GM21717 (cell line): ENCODE measurements at regions not wholly inside any gene's neighbourhood (a gene's known extent, or its start where the extent isn't known, plus 50 kb on each side); places are given as distances from the start of the nearest gene placed in this dataset.
"Not testable (repeated sequence)": the region's sequence is repeated elsewhere in the genome, so short reads cannot be mapped to it uniquely, and the experiment has no call there.

Source experiments
- ATAC-seq: cut with Tn5 transposase; IDR thresholded peaks from one replicate; pipeline ENCODE4 v1.9.1; 2021; ENCODE audit warnings: mild to moderate bottlenecking, moderate library complexity; ENCODE audit not compliant: unreplicated experiment

DNA sequence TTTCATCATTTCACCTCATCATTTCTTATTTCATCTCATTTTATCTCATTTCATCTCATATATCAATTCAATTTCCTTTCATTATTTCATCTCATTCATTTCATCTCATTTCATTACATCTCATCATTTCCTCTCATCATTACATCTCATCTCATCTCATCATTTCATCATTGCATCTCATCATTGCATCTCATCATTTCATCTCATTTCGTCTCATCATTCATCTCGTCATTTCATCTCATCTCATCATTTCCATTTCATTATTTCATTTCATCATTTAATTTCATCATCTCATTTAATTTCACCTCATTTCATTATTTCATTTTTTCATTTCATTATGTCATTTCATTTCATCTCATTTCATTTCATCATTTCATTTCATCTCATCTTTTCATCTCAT lies 168.5 kb upstream of the FAM72C start:
- ATAC-seq, result not testable (repeated sequence)

DNA sequence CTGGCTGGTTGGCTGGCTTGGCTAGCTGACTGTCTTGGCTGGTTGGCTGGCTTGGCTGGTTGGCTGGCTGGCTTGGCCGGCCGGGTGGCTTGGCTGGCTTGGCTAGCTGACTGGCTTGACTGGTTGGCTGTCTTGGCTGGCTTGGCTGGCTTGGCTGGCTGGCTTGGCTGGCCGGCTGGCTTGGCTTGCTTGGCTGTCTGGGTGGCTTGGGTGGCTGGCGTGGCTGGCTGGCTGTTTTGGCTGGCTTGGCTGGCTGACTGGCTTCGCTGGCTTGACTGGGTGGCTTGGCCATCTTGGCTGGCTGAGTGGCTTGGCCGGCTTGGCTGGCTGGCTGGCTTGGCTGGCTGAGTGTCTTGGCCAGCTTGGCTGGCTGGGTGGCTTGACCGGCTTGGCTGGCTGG lies 133.2 kb upstream of the FAM72C start:
- ATAC-seq, result not testable (repeated sequence)

DNA sequence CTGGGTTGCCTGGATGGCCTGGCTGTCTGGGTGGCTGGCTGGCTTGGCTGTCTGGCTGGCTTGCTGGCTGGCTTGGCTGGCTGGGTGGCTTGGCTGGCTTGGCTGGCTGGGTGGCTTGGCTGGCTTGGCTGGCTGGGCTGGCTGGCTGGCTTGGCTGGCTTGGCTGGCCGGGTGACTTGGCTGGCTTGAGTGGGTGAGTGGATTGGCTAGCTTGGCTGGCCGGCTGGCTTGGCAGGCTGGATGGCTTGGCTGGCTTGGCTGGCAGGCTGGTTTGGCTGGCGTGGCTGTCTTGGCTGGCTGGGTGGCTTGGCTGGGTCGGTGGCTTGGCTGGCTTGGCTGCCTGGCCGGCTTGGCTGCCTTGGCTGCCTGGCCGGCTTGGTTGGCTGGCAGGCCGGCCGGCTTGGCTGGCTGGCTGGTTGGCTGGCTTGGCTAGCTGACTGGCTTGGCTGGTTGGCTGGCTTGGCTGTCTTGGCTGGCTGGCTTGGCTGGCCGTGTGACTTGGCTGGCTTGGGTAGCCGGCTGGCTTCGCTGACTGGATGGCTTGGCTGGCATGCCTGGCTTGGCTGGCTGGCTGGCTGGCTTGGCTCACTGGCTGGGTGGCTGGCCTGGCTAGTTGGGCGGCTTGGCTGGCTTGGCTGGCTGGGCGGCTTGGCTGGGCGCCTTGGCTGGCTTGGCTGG lies 132.4 kb upstream of the FAM72C start:
- not testable (repeated sequence) for ATAC-seq

DNA sequence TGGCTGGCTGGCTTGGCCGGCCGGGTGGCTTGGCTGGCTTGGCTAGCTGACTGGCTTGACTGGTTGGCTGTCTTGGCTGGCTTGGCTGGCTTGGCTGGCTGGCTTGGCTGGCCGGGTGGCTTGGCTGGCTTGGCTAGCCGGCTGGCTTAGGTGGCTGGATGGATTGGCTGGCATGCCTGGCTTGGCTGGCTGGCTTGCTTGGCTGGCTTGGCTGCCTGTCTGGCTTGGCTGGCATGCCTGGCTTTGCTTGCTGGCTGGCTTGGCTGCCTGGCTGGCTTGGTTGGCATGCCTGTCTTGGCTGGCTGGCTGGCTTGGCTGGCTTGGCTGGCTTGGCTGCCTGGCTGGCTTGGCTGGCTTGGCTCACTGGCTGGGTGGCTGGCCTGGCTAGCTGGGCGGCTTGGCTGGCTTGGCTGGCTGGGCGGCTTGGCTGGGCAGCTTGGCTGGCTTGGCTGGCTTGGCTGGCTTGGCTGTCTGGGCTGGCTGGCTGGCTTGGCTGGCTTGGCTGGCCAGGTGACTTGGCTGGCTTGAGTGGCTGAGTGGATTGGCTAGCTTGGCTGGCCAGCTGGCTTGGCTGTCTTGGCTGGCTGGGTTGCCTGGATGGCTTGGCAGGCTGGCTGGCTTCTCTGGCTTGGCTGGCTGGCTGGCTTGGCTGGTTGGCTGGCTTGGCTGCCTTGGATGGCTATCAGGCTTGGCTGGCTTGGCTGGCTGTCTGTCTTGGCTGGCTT lies 131.5 kb upstream of the FAM72C start:
- ATAC-seq, result not testable (repeated sequence)

DNA sequence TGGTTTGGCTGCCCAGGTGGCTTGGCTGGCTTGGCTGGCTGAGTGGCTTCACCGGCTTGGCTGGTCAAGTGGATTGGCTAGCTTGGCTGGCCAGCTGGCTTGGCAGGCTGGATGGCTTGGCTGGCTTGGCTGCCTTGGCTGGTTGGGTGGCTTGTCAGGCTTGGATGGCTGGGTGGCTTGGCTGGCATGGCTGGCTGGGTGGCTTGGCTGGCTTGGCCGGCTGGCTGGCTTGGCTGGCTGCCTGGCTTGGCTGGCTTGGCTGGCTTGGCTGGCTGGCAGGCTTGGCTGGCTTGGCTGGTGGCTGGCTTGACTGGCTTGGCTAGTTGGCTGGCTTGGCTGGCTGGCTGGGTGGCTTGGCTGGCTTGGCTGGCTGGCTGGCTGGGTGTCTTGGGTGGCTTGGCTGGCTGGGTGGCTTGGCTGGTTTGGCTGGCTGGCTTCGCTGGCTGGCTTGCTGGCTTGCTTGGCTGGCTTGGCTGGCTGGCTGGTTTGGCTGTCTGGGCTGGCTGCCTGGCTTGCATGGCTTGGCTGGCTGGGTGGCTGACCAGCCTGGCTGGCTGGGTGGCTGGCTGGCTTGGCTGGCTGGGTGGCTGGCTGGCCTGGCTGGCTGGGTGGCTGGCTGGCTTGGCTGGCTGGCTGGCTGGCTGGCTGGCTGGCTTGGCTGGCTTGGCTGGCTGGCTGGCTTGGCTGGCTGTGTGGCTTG lies 130.4 kb upstream of the FAM72C start:
- ATAC-seq, result not testable (repeated sequence)

DNA sequence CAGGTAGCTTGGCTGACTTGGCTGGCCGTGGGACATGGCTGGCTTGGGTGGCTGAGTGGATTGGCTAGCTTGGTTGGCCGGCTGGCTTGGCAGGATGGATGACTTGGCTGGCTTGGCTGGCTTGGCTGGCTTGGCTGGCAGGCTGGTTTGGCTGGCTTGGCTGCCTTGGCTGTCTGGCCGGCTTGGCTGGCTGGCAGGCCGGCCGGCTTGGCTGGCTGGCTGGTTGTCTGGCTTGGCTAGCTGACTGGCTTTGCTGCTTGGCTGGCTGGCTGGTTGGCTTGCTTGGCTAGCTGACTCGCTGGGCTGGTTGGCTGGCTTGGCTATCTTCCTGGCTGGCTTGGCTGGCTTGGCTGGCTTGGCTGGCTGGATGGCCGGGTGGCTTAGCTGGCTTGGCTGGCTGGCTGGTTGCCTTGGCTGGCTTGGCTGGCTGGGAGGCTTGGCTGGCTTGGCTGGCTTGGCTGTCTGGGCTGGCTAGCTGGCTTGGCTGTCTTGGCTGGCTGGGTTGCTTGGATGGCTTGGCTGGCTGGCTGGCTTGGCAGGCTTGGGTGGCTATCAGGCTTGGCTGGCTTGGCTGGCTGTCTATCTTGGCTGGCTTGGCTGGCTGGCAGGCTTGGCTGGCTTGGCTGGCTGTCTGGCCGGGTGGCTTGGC lies 129.7 kb upstream of the FAM72C start:
- no peak for ATAC-seq

DNA sequence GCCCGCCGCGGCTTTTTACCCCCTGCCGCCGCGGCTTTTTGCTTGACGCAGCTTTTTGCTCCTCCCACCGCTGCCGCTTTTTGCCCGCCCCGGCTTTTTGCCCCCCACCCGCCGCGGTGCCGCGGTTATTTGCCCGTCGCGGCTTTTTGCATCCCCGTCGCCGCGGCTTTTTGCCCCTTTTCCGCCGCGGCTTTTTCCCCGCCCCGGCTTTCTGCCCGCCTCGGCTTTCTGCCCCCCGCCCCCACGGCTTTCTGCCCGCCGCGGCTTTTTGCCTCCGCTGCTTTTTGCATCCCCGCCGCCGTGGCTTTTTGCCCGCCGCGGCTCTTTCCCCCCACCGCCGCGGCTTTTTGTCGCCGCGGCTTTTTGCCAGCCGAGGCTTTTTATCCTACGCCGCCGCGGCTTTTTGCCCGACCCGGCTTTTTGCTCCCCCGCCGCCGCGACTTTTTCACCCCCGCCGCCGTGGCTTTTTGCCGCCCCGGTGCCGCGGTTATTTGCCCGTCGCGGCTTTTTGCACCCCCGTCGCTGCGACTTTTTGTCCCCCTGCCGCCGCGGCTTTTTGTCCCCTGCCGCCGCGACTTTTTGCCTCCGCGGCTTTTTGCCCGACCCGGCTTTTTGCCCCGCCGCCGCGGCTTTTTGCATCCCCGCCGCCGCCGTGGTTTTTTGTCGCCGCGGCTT lies 105.5 kb upstream of the FAM72C start:
- not testable (repeated sequence) for ATAC-seq

DNA sequence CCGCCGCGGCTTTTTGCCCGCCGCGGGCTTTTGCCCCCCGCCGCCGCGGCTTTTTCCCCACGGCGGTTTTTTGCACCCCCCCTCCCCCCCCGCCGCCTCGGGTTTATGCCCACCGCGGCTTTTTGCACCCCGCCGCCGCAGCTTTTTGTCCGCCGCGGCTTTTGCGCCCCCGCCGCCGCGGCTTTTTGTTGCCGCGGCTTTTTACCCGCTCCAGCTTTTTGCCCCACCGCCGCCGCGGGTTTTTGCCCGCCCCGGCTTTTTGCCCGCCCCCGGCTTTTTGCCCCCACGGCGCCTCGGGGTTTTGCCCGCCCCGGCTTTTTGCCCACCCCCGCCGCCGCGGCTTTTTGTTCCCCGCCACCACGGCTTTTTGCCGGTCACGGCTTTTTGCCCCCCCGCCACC lies 104.9 kb upstream of the FAM72C start:
- not testable (repeated sequence) for ATAC-seq

DNA sequence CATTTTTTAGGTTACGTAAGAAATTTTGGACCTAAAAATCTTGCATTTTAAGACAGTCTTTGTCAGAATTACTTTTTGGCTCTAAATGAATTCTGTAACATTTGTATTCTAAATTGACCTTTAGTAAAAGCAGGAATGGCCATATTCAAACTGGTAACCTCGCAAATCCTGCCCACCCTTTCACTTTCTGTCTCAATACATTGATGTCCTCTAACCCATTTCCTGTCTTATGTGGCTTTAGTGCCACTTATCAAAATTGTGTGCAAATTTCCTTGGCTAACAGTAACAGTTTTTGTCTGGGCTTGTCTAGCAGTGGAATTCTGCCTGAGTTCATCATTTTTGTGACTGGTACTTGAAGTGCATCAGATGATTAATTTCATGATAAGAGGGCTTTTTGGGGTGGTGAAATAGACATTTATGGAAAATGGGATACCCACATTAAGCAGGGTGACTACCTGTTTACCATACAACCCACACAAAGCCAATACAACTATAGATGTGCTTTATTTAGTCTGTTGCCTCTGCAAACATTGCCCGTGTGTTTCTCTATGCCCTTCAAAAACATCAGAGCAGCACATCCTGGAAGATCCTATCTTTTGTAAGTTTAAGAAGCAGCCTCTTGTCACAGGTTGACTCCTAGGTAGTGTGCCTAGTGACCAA lies 98.7 kb upstream of the FAM72C start:
- not testable (repeated sequence) for ATAC-seq

DNA sequence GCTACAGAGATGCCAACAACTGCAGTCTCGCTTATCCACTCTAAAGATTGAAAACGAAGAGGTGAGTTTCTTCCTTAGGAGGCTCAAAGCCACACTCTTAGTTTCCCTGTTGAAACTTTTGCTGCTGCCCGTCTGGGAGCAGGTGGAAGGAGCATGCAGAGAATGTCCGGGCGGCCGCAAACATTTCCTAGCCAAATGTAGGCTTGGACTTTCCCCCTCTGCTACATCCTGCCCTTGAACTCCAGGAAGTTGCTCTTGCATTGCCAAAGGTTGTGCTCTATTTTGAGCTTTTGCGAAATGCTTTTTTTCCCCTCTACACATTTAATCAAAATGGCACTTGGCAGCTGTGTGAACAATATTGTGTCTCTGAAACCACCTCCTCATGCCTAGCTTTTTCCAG lies 95.3 kb upstream of the FAM72C start:
- not testable (repeated sequence) for ATAC-seq

DNA sequence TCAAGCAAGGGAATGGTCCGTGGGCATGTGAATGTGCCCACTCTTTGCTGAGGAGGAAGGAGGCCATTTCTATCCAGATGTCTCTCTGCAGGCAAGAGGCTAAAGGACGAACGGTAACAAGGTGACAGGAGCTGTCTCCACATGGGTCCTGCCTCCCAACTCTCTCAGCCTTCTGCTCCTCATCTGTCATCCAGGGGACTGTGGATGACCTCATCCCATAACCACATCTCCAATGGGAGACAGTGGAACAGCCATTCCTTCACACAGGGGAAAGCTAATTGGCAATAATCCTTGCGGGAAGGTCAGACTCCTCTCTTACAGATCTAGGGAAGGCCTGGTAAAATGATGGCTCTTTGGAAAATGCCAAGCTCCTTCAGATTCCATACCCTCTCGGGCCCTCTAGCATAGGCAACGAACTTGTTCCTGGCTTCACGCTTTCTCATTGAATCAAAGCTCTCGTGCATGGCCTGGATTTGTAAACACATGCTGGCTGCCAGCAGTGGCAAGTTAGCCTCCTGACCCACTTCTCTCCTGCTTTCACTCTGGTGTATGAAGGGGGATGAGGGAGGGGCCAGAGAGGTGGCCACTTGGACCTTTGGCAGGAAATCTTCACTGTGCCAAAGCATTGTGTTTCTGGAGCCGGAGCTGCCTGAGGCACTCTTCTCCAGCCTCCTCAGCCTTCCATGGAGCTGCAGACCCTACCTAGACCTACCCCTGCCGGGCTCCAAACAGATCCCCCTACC lies 94.5 kb upstream of the FAM72C start:
- ATAC-seq, result not testable (repeated sequence)

DNA sequence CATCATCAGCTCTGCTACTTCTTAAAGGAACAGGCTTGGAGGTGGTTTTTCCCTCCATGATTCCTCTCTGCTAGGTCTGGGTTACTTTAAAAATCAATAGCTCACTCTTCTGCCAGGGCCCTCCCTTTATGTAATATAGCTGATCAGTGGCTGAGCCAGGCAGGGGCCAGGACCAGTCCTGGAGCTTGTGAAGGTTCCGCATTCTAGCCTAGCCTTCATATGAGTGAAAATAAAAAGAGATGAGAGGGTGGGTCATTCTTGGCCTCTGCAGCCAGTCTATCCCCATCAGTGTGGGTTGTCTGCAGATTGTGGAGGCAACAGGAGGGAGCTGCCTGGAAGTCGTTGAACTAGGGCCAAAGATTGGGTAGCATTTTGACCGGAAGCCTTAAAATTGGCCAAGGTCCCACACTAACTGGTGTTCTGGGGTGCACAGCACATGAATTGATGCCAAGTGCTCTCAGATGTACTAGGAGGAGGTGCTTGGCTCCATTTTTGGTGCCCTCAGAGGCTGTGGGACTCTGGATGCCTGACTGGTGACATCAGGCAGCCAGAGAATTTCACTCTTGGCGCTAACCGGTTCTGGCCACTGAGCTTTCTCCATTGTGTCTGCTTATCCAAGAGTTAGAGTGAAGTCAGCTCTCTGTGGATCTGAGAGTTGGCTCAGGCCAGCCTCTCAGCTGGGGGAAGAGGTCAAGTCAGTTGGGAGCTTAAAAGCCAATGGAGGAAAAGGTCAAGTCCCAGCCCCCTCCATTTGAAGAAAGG lies 93.7 kb upstream of the FAM72C start:
- ATAC-seq, result not testable (repeated sequence)

DNA sequence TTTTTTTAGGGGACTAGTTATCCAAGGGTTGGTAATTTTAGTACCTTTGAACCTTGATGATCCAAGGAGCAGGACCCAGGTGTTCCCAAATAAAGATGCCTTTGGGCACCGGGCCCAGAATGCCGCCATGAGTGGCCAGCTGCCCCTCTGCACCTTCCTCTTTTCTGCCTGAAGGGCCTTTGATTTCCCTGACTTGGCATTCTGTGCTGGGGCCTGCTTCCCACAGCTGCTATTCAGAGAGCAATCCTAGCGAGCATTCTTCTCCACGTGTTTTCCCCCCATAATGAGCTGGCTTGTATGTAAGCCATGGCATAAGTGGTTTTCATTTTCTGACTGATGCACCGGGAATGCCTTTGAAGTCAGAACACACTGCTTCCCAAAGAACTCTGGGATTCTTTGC lies 77.6 kb upstream of the FAM72C start:
- not testable (repeated sequence) for ATAC-seq

DNA sequence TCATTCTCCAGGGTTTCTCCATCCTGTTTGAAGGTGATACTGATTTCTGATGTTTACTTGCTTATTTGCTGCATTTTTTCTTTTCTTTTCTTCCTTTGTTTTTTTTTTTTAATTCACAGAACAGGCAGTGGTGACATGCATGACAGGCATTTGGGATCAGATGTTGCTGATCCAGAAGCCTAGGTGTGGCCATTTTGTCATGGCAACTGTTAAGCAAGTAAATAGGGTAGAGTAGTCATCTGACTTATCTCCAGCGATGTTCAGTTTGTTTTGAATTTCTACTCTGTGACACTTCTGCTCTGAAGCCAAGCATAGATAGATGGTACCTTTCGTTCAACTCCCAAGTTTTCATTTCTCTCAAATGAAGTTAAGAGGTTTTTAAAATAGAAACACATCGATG lies 74.9 kb upstream of the FAM72C start:
- ATAC-seq, result not testable (repeated sequence)

DNA sequence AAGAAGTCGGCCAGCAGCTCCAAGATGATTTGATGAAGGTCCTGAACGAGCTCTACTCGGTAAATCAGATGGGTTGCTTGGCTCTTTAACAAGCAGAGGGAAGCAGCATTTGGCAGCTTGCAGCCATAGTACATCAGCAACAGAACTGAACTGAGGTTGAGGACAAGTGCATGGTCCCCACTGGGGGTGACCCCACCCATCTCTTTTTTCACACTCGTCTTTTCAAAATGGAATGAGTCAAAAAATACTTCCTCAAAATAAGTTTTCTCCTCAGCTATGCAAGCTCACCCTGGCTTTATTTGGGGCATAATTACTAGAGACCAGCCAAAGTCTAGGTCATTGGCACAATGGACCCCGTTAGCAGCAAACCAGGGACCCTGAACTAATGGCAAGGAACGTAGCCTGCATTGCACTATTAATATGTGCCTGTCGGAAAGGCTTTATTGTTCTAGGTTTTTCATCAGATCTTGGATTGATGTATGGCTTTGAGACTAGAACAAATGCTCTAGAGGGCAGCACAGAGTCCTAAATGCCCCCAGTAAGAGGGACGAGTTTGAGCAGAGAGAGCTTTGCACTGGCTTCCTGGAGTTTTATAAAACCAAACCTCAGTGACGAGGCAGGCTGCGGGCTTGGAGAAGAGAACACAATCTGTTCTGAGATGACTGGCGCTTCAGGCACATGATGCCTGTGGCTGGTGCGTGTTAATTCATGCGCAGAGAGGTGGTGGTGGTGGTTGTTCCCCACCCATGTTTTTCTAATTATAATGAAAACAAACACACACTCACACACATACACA lies 74.2 kb upstream of the FAM72C start:
- ATAC-seq, result not testable (repeated sequence)

DNA sequence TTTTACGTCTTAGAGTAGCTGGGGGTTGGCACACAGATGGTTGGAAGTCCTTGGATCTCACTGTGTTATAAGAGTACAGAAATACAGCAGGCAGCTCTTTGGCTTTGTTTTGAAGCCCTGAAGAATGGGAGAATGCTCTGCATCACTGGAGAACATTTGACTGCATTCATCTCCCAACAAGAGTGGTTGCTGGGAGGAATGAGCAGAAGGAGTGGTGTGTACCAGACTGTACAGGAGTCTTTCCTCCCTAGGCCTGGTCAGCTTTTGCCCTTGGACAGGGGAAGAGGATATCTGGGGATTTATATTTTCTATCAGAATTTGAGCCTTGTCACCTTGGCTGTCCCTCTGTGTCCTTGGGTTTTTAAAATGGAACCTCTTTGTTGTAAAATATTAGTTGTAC lies 70.5 kb upstream of the FAM72C start:
- ATAC-seq, result not testable (repeated sequence)

DNA sequence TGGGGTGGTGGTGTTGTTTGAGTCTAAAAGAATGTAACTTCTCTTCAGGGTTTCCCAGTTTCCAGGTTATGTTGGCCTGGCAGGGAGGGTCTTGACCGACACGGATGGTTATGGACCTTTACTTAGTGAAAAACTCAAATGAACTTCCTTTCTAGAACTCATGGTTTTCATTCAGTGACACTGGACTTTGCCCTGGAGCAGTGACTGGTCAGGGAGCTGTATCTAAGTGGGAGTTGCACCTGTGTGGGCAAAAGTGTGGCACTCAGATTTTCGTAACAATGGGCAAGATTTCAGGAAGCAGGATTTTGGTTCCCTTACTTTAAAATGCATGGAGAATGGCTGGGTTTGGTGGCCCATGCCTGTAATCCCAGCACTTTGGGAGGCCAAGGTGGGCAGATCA lies 68.5 kb upstream of the FAM72C start:
- ATAC-seq, result not testable (repeated sequence)

DNA sequence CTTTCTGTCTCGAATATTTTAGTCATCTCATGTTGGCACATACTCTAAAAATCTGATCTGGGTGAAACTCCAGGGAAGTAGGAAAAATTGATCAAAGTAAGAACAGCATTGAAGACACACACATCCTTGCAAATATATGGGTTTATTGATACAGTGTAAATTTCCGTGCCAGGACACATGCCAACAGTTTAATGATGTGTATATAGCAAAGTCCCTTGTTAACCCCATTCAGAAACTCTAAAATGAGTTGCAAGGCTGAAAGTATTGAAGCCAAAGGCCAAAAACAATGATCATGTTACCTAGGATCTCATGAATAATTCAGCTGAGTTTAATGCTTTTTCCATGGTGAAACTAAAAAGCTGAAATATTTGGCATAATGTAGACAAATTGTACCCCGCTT lies 62.3 kb upstream of the FAM72C start:
- not testable (repeated sequence) for ATAC-seq
